ENCODE measurements at regions not wholly inside any gene's neighbourhood (a gene's known extent, or its start where the extent isn't known, plus 50 kb on each side); places are given as distances from the start of the nearest gene placed in this dataset.

DNA sequence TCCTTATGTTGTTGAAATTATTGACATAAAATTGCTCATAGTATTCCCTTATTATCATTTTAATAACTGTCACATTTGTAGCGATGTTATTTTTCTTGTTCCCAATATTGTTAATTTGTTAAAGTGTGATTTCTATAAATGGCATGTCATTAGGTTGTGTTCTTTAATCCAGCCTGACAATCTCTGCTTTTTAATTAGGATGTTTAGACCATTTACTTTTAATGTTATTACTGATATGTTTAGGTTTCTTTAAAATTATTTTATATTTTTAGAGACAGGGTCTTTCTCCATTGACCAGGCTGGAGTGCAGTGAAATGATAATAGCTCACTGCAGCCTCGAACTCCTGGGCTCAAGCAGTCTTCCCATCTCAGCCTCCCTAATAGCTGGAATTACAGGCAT lies 408.5 kb downstream of the DLEU7 start:
- Mint-ChIP-seq H3K4me3 (no peak overlapping the region), H3K36me3 (no peaks in the 10 kb centered on the region), H3K27ac (no peak overlapping the region), H3K4me1 (no peaks in the 10 kb centered on the region), H3K9me3 (no peaks in the 10 kb centered on the region)
- DNase-seq (ENCODE audit: low spot score in 2 of 2) = no peak
- no peak for ATAC-seq

DNA sequence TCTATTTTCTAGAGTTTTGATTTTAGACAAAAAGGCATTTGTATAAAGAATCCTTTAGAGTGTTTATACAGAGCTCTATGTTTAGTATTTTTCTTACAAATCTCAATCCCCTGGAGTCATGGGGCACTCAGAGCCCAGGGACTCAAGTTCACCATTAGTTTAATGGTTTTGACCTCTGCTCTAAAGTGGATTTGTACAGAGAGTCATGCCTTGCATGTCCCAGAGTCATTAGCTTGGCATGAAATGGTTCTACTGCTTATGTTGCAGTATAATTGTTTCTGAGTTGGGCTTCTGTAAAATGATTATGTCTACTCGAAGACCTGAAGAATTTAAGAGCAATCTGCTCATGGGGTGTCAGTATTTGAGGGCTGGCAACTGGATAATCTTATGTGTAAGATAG lies 406.2 kb downstream of the DLEU7 start:
- H3K4me1 Mint-ChIP-seq = no peaks in the 10 kb centered on the region
- H3K36me3 Mint-ChIP-seq = no peaks in the 10 kb centered on the region
- no peak overlapping the region for H3K27ac Mint-ChIP-seq
- H3K9me3 Mint-ChIP-seq = no peaks in the 10 kb centered on the region
- no peak overlapping the region for H3K4me3 Mint-ChIP-seq
- ATAC-seq (no peak), DNase-seq (ENCODE audit: low spot score in 2 of 2) (no peak)

DNA sequence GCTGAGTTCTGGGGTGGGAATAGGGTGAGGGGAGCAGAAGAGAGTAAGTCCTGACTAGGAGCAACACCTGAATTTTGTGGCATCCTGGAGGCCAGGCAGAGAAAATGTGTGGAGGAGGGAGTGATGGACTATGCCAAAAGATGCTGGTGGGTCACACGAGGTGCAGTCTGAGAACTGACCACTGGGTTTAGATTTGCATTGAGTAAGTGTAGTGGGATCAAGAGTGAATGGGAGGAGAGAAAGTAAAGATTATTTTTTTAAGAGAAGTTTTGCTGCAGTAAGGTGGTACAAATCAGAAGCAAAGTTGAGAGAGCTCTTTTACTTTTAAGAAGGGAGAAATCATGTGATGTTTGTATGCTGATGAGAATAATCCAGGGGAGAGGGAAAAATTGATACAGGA lies 405.1 kb downstream of the DLEU7 start:
- Mint-ChIP-seq H3K4me1 (no peaks in the 10 kb centered on the region), H3K4me3 (no peak overlapping the region), H3K27ac (no peak overlapping the region), H3K9me3 (no peaks in the 10 kb centered on the region), H3K36me3 (no peaks in the 10 kb centered on the region)
- DNase-seq (ENCODE audit: low spot score in 2 of 2) = no peak
- ATAC-seq = no peak

GRCh38 chr13:50441130-50441529 lies 402.4 kb downstream of the DLEU7 start:
- no peak for ATAC-seq
- Mint-ChIP-seq H3K9me3 (no peaks in the 10 kb centered on the region), H3K36me3 (no peaks in the 10 kb centered on the region), H3K27ac (no peak overlapping the region), H3K4me1 (no peaks in the 10 kb centered on the region), H3K4me3 (no peak overlapping the region)
- DNase-seq (ENCODE audit: low spot score in 2 of 2) = no peak

GRCh38 chr13:50444726-50445125 lies 398.8 kb downstream of the DLEU7 start:
- H3K27ac Mint-ChIP-seq = no peak overlapping the region
- no peaks in the 10 kb centered on the region for H3K9me3 Mint-ChIP-seq
- no peak for DNase-seq (ENCODE audit: low spot score in 2 of 2)
- H3K4me1 Mint-ChIP-seq = no peaks in the 10 kb centered on the region
- H3K36me3 Mint-ChIP-seq = no peaks in the 10 kb centered on the region
- ATAC-seq = no peak
- no peak overlapping the region for H3K4me3 Mint-ChIP-seq

- no peaks in the 10 kb centered on the region for H3K36me3 Mint-ChIP-seq
- DNase-seq (ENCODE audit: low spot score in 2 of 2) (no peak), ATAC-seq (no peak)
- H3K4me3 Mint-ChIP-seq = no peak overlapping the region
- H3K4me1 Mint-ChIP-seq = peaks cover 10% of the 10 kb centered on the region
- H3K9me3 Mint-ChIP-seq = no peaks in the 10 kb centered on the region
- no peak overlapping the region for H3K27ac Mint-ChIP-seq
Measured at GRCh38 chr13:50446611-50447010, 396.9 kb downstream of the DLEU7 start.

- H3K4me1 Mint-ChIP-seq = peaks cover 14% of the 10 kb centered on the region
- DNase-seq (ENCODE audit: low spot score in 2 of 2) (no peak), ATAC-seq (no peak)
- H3K27ac Mint-ChIP-seq = peak overlapping the region; percentile 18
- H3K9me3 Mint-ChIP-seq = no peaks in the 10 kb centered on the region
- no peak overlapping the region for H3K4me3 Mint-ChIP-seq
- H3K36me3 Mint-ChIP-seq = no peaks in the 10 kb centered on the region
Measured at GRCh38 chr13:50448535-50448998, 394.9 kb downstream of the DLEU7 start.

DNA sequence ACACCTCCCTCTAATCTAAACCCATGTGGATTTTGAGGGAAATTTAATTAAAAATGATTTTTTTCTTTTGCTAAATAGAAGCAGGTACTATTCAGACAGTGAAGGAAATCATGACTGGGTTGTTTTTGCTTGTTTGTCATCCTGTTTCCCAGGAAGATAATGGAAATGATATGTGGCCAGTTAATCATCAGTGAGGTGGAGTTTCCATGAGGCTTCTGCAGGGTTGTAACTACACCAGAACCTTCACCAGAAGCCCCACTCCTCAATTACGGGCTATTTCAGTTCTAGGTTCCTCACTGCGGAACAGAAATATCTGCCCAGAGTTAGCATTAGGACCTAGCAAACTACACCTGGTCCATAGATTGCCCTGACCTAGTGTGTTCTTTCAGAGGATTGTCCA lies 394.0 kb downstream of the DLEU7 start:
- DNase-seq (ENCODE audit: low spot score in 2 of 2) (no peak), ATAC-seq (peak; percentile 61)
- Mint-ChIP-seq H3K4me3 (no peak overlapping the region), H3K36me3 (no peaks in the 10 kb centered on the region), H3K4me1 (peaks cover 15% of the 10 kb centered on the region), H3K27ac (no peak overlapping the region), H3K9me3 (no peaks in the 10 kb centered on the region)

DNA sequence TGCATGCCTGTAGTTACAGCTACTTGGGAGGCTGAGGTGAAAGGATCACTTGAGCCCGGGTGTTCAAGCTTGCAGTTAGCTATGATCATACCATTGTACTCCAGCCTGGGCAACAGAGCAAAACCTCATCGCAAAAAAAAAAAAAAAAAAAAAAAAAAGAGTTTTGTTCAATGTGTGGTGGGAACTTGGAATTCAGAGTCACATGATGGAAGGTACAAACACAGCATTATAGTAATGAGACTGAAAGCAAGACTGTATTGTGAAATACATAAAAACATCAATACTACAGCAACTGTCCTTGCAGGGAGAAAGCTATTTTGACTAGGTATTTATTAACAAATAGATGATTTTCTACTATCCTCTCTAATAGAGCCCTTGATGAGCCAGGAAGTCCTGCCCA lies 393.2 kb downstream of the DLEU7 start:
- Mint-ChIP-seq H3K4me3 (no peak overlapping the region), H3K9me3 (no peaks in the 10 kb centered on the region), H3K4me1 (peaks cover 15% of the 10 kb centered on the region), H3K36me3 (no peaks in the 10 kb centered on the region), H3K27ac (no peak overlapping the region)
- DNase-seq (ENCODE audit: low spot score in 2 of 2) (no peak), ATAC-seq (no peak)

DNA sequence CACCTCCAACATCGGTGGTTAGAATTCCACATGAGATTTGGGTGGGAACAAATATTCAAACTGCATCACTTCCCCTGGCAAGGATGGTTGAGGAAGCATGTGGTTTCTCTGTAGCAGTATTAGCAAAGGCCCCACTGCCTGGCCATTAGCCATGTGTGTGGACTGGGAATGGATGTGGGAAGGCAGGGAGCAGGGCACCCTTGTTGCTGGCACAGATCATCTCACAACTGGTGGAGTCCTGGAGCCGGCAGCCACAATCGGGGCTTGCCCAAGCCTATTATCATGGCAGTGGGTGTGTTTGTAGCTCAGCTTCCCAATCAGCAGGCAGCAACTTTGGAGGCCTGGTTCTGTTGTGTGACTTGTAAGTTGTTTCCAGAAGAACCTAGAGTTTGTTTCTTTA lies 391.9 kb downstream of the DLEU7 start:
- ATAC-seq (no peak), DNase-seq (ENCODE audit: low spot score in 2 of 2) (no peak)
- peaks cover 15% of the 10 kb centered on the region for H3K4me1 Mint-ChIP-seq
- no peak overlapping the region for H3K4me3 Mint-ChIP-seq
- H3K36me3 Mint-ChIP-seq = no peaks in the 10 kb centered on the region
- H3K9me3 Mint-ChIP-seq = no peaks in the 10 kb centered on the region
- no peak overlapping the region for H3K27ac Mint-ChIP-seq

DNA sequence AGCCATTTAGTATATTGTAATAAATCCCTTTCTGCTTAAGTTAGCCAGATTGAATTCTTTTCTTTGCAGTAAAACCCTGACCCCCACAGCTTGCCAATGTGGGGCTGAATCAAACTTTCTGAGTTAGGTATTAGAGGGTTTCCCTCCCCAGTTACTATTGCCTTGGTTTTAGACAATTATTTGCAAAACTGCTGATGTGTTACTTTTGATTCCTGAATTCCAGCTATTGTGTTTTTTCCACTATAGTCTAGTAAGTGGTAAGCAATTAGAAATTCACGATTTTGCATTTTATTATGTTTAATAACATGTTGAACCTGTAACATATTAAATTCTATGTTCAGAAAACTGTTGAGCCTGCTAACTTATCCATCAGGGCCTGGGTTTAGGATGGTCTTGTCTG lies 391.5 kb downstream of the DLEU7 start:
- Mint-ChIP-seq H3K4me3 (no peak overlapping the region), H3K4me1 (peaks cover 15% of the 10 kb centered on the region), H3K9me3 (no peaks in the 10 kb centered on the region), H3K36me3 (no peaks in the 10 kb centered on the region), H3K27ac (no peak overlapping the region)
- no peak for ATAC-seq
- DNase-seq (ENCODE audit: low spot score in 2 of 2) = no peak

DNA sequence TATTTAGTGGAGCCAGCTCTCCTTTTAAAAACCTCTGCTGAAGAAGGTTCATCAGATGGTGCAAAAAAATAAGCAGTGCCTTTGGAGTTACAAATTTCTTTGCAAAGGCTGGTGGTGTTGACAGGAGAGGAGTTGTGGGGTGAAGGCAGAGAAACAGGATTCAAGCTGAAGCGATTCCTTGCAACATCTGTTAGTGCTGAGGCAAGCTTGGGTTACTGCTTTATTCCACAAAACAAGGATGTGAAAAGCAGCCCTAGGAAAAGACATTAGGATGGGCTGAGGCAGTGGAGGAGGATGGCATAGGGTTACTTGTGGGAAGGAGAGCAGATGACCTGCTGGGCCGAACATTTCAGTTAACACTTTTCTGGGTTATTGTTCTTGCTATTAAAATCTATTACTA lies 390.7 kb downstream of the DLEU7 start:
- Mint-ChIP-seq H3K27ac (peak overlapping the region; percentile 33), H3K36me3 (no peaks in the 10 kb centered on the region), H3K4me3 (no peak overlapping the region), H3K4me1 (peaks cover 15% of the 10 kb centered on the region), H3K9me3 (no peaks in the 10 kb centered on the region)
- DNase-seq (ENCODE audit: low spot score in 2 of 2) (no peak), ATAC-seq (no peak)

DNA sequence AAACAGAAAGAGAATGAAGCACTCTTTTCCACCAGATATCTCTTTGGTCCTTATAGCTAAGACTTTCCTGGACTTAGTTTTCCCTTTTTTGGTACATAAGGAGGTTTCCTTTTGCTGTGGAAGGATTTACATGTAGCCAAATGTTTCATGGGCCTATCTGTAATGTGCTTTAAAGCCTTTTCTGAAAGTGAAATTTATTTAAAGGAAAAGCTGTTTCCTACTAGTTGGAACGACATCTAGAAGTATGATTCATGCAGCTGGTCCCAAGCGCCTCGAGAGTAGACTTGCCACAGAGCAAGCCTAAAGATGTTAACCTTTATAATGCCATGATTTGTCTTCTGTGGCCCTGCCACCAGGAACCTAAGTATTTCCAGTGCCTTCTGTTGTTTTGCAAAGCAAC lies 390.3 kb downstream of the DLEU7 start:
- no peaks in the 10 kb centered on the region for H3K36me3 Mint-ChIP-seq
- H3K27ac Mint-ChIP-seq = peak overlapping the region; percentile 33
- no peak for DNase-seq (ENCODE audit: low spot score in 2 of 2)
- no peaks in the 10 kb centered on the region for H3K9me3 Mint-ChIP-seq
- peaks cover 15% of the 10 kb centered on the region for H3K4me1 Mint-ChIP-seq
- no peak for ATAC-seq
- no peak overlapping the region for H3K4me3 Mint-ChIP-seq

DNA sequence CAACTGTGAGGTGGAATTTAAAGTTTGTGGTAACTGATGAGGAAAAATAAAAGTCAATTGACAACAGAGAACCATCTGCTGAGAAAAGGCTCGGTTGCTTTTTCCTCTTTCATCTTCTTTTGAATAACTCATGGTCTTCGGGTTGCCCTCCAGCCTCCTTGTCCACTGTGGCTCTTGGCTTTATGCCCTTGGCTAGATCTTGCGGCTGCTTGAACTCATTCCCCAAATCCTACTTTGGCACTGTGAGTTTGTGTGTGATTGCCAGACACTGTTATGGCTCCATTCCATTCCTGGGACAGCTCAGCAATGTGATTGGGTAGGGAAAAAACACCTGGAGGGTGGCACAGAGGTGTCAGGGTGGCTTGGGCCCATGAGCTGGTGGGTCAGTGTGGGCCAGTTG lies 387.4 kb downstream of the DLEU7 start:
- Mint-ChIP-seq H3K36me3 (no peaks in the 10 kb centered on the region), H3K9me3 (no peaks in the 10 kb centered on the region), H3K4me3 (no peak overlapping the region), H3K27ac (no peak overlapping the region), H3K4me1 (peaks cover 16% of the 10 kb centered on the region)
- ATAC-seq = no peak
- no peak for DNase-seq (ENCODE audit: low spot score in 2 of 2)

- no peak for ATAC-seq
- H3K9me3 Mint-ChIP-seq = no peaks in the 10 kb centered on the region
- peaks cover 11% of the 10 kb centered on the region for H3K4me1 Mint-ChIP-seq
- no peak overlapping the region for H3K27ac Mint-ChIP-seq
- no peak for DNase-seq (ENCODE audit: low spot score in 2 of 2)
- H3K4me3 Mint-ChIP-seq = no peak overlapping the region
- no peaks in the 10 kb centered on the region for H3K36me3 Mint-ChIP-seq
Measured at GRCh38 chr13:50457415-50458393, 385.8 kb downstream of the DLEU7 start.

GRCh38 chr13:50459046-50459445 lies 384.4 kb downstream of the DLEU7 start:
- peak; percentile 46 for ATAC-seq
- H3K4me1 Mint-ChIP-seq = peaks cover 7% of the 10 kb centered on the region
- DNase-seq (ENCODE audit: low spot score in 2 of 2) = no peak
- H3K9me3 Mint-ChIP-seq = no peaks in the 10 kb centered on the region
- H3K27ac Mint-ChIP-seq = no peak overlapping the region
- H3K36me3 Mint-ChIP-seq = no peaks in the 10 kb centered on the region
- H3K4me3 Mint-ChIP-seq = no peak overlapping the region

All from stimulated activated effector memory CD8-positive, alpha-beta T cell treated with anti-CD3 and anti-CD28 coated beads, Interleukin-12 subunit alpha, Interleukin-12 subunit beta, amount 100 ng/mL, for 72 hours (primary cell).